ENCODE measurements at regions not wholly inside any gene's neighbourhood (a gene's known extent, or its start where the extent isn't known, plus 50 kb on each side); places are given as distances from the start of the nearest gene placed in this dataset.

GRCh38 chr15:39149636-39150150 is 431.2 kb upstream of the THBS1 start:
- Histone ChIP-seq H3K27me3 (ENCODE audit: low read depth, low read length) (no peaks in the 10 kb centered on the region), H4K20me1 (ENCODE audit: insufficient read depth, low read length) (no peaks in the 10 kb centered on the region), H3K4me3 (ENCODE audit: low read length) (no peak overlapping the region), H3K9me3 (ENCODE audit: insufficient read depth, low read length) (no peaks in the 10 kb centered on the region), H3K4me2 (ENCODE audit: low read length) (no peak overlapping the region), H2AFZ (ENCODE audit: low read depth, low read length) (no peak overlapping the region), H3K9ac (ENCODE audit: low read length) (no peak overlapping the region), H3K4me1 (ENCODE audit: low read length) (peaks cover 45% of the 10 kb centered on the region), H3K79me2 (ENCODE audit: low read length) (no peaks in the 10 kb centered on the region), H3K27ac (ENCODE audit: low read length) (no peak overlapping the region), H3K36me3 (replicated peaks; ENCODE audit: low read depth, low read length) (no peaks in the 10 kb centered on the region)
- TF ChIP-seq EZH2phosphoT487 (IDR thresholded peaks at IDR 0.05; ENCODE audit: low read depth), result no peak
- TF ChIP-seq, protein P1, sequence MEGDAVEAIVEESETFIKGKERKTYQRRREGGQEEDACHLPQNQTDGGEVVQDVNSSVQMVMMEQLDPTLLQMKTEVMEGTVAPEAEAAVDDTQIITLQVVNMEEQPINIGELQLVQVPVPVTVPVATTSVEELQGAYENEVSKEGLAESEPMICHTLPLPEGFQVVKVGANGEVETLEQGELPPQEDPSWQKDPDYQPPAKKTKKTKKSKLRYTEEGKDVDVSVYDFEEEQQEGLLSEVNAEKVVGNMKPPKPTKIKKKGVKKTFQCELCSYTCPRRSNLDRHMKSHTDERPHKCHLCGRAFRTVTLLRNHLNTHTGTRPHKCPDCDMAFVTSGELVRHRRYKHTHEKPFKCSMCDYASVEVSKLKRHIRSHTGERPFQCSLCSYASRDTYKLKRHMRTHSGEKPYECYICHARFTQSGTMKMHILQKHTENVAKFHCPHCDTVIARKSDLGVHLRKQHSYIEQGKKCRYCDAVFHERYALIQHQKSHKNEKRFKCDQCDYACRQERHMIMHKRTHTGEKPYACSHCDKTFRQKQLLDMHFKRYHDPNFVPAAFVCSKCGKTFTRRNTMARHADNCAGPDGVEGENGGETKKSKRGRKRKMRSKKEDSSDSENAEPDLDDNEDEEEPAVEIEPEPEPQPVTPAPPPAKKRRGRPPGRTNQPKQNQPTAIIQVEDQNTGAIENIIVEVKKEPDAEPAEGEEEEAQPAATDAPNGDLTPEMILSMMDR (IDR thresholded peaks at IDR 0.05; ENCODE audit: low read depth, low read length), result no peak

- Histone ChIP-seq H3K27me3 (ENCODE audit: low read depth, low read length) (no peaks in the 10 kb centered on the region), H3K9ac (ENCODE audit: low read length) (no peak overlapping the region), H3K4me3 (ENCODE audit: low read length) (no peak overlapping the region), H3K36me3 (replicated peaks; ENCODE audit: low read depth, low read length) (no peaks in the 10 kb centered on the region), H3K27ac (ENCODE audit: low read length) (peak overlapping the region; percentile 9), H3K4me1 (ENCODE audit: low read length) (peaks cover 36% of the 10 kb centered on the region), H3K9me3 (ENCODE audit: insufficient read depth, low read length) (no peaks in the 10 kb centered on the region), H4K20me1 (ENCODE audit: insufficient read depth, low read length) (no peaks in the 10 kb centered on the region), H3K4me2 (ENCODE audit: low read length) (peak overlapping the region; percentile 57), H3K79me2 (ENCODE audit: low read length) (no peaks in the 10 kb centered on the region), H2AFZ (ENCODE audit: low read depth, low read length) (no peak overlapping the region)
- TF ChIP-seq, protein P1 (IDR thresholded peaks at IDR 0.05; ENCODE audit: low read depth, low read length), result no peak
- no peak for TF ChIP-seq EZH2phosphoT487 (IDR thresholded peaks at IDR 0.05; ENCODE audit: low read depth)
Measured at GRCh38 chr15:39151545-39151944, 429.3 kb upstream of the THBS1 start.

DNA sequence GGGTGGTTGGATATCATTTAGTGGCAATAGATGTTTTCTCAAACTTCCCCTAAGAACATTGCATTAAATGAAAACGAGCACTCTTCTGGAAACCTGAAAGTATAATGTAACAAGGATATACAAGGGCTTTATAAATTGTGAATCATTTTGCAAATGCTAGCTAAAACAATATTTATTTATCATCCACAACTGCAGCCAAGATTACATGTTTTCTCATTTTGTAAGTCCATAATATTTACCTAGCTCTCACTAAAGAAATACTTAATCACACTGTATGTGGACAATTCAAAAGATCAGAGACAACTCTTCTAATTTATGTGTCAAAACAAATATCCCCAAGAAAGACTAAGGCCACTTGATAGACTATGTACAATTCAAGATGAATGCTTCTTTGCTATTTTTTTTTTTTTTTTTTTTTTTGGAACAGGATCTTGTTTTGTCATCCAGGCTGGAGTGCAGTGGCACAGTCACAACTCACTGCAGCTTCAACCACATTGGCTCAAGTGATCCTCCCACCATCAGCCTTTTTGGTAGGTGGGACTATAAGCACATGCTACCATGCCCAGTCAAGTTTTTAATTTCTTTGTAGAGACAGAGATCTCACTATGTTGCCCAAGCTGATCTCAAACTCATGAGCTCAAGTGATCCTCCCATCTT is 427.7 kb upstream of the THBS1 start:
- H3K79me2 ChIP-seq (ENCODE audit: low read length), result no peaks in the 10 kb centered on the region
- H2AFZ ChIP-seq (ENCODE audit: low read depth, low read length), result no peak overlapping the region
- H3K4me1 ChIP-seq (ENCODE audit: low read length), result peaks cover 36% of the 10 kb centered on the region
- H3K36me3 ChIP-seq (replicated peaks; ENCODE audit: low read depth, low read length), result no peaks in the 10 kb centered on the region
- no peak overlapping the region for H3K9ac ChIP-seq (ENCODE audit: low read length)
- no peak overlapping the region for H3K4me3 ChIP-seq (ENCODE audit: low read length)
- no peak overlapping the region for H3K4me2 ChIP-seq (ENCODE audit: low read length)
- H3K27me3 ChIP-seq (ENCODE audit: low read depth, low read length), result no peaks in the 10 kb centered on the region
- no peak for TF ChIP-seq EZH2phosphoT487 (IDR thresholded peaks at IDR 0.05; ENCODE audit: low read depth)
- TF ChIP-seq, protein P1 (IDR thresholded peaks at IDR 0.05; ENCODE audit: low read depth, low read length), result no peak
- no peaks in the 10 kb centered on the region for H4K20me1 ChIP-seq (ENCODE audit: insufficient read depth, low read length)
- no peaks in the 10 kb centered on the region for H3K9me3 ChIP-seq (ENCODE audit: insufficient read depth, low read length)
- H3K27ac ChIP-seq (ENCODE audit: low read length), result no peak overlapping the region

DNA sequence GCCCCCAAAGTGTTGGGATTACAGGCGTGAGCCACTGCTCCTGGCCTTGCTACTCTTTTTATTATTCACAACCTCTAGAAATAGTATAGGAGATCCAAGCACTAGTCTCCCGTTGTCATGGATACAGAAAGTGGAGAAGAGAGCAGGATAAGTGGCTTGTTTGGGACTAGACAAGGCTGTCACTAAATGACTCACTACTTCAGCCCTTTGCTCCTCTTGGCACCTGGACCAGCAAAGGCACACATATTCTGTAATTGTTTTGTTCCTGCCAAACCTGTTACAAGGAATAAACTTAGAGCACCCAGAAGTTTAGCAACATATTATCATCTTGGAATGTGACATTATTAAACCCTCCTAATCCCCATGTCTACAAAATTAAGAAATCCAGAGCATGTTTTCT is 427.2 kb upstream of the THBS1 start:
- no peaks in the 10 kb centered on the region for H3K79me2 ChIP-seq (ENCODE audit: low read length)
- H3K4me1 ChIP-seq (ENCODE audit: low read length), result peaks cover 36% of the 10 kb centered on the region
- H3K9ac ChIP-seq (ENCODE audit: low read length), result no peak overlapping the region
- TF ChIP-seq, protein P1 (IDR thresholded peaks at IDR 0.05; ENCODE audit: low read depth, low read length), result no peak
- TF ChIP-seq EZH2phosphoT487 (IDR thresholded peaks at IDR 0.05; ENCODE audit: low read depth), result no peak
- H2AFZ ChIP-seq (ENCODE audit: low read depth, low read length), result no peak overlapping the region
- H3K27me3 ChIP-seq (ENCODE audit: low read depth, low read length), result no peaks in the 10 kb centered on the region
- no peaks in the 10 kb centered on the region for H3K36me3 ChIP-seq (replicated peaks; ENCODE audit: low read depth, low read length)
- H4K20me1 ChIP-seq (ENCODE audit: insufficient read depth, low read length), result no peaks in the 10 kb centered on the region
- no peak overlapping the region for H3K4me3 ChIP-seq (ENCODE audit: low read length)
- H3K9me3 ChIP-seq (ENCODE audit: insufficient read depth, low read length), result no peaks in the 10 kb centered on the region
- H3K4me2 ChIP-seq (ENCODE audit: low read length), result no peak overlapping the region
- no peak overlapping the region for H3K27ac ChIP-seq (ENCODE audit: low read length)

All from OCI-LY3 (cell line).